ENCODE measurements at regions not wholly inside any gene's neighbourhood (a gene's known extent, or its start where the extent isn't known, plus 50 kb on each side); places are given as distances from the start of the nearest gene placed in this dataset.

DNA sequence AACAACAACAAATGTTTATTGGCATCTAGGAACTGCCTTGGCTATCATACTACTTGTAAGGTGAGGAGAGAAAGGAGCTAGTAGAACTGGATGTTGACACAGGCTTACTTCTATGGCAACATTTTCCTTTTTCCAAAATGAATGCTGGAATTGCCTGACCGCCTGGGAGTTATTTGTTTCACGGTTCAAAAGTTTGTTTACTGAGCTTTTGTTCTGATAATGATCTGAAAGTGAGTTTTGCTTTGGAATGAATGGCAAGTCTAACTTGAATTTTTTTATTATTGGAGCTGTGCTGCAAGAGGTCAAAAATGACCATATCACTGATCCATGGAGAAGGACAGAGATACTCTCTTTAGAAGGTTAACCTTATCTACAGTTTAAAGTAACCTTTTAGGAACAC lies 183.5 kb upstream of the CAND1 start:
- TF ChIP-seq POLR2A (IDR thresholded peaks at IDR 0.05) (no peak), CTCF (IDR thresholded peaks at IDR 0.05) (no peak)
